SK-N-SH (cell line): ENCODE measurements at regions not wholly inside any gene's neighbourhood (a gene's known extent, or its start where the extent isn't known, plus 50 kb on each side); places are given as distances from the start of the nearest gene placed in this dataset.

Experiments used
- CTCF ChIA-PET: fragments of 300-600, 350-600 bp; formaldehyde crosslinking; extraction: SDS; loops from one replicate; lab custom pipeline; 2021; lab: Yijun Ruan, JAX
- POLR2A ChIA-PET: fragments of 350-600 bp; sonication (Branson Sonifier 250); formaldehyde crosslinking; extraction: SDS; loops from one replicate; lab custom pipeline; 2020; ENCODE audit warnings: antibody characterized with exemption, inconsistent platforms; lab: Yijun Ruan, JAX
- DNase-seq: peaks from one replicate; pipeline ENCODE4 v3.0.0; 2012
- H2AFZ ChIP-seq: fragments of 200-600 bp; sonication (generic); 2 replicates; pipeline ENCODE4 v1.8.1; 2016; ENCODE audit warnings: antibody characterized with exemption, mild to moderate bottlenecking, low read depth
- H3F3A ChIP-seq: fragments of 200-600 bp; sonication (generic); replicated peaks from 2 replicates; pipeline ENCODE3; 2016; ENCODE audit warnings: antibody characterized with exemption, mild to moderate bottlenecking; ENCODE audit not compliant: insufficient read depth
- H3K27ac ChIP-seq, 2 experiments: fragments of 200-500 bp in 1 of 2; fragments of 200-600 bp in 1 of 2; sonication (Bioruptor generic) in 1 of 2; sonication (generic), shearing (Covaris generic) in 1 of 2; 2 replicates each; pipeline versions ENCODE4 v1.5.1 to v1.6.1; 2014 to 2016; ENCODE audit warnings: low read depth in 2 of 2, inconsistent platforms in 1 of 2, low read length in 1 of 2, mild to moderate bottlenecking in 1 of 2, mixed read lengths in 1 of 2
- H3K27me3 ChIP-seq: fragments of 200-600 bp; sonication (generic), shearing (Covaris generic); 2 replicates; pipeline ENCODE4 v1.6.1; 2016; ENCODE audit warnings: mixed run types; ENCODE audit not compliant: insufficient read depth
- H3K36me3 ChIP-seq, 2 experiments: fragments of 200-500 bp in 1 of 2; fragments of 200-600 bp in 1 of 2; sonication (Bioruptor generic) in 1 of 2; sonication (generic) in 1 of 2; replicated peaks in 1 of 2; 2 replicates each; pipeline versions ENCODE3 to v1.5.1; 2014 to 2016; ENCODE audit warnings: low read length in 1 of 2, mild to moderate bottlenecking in 1 of 2; ENCODE audit not compliant: insufficient read depth in 2 of 2, control insufficient read depth in 1 of 2
- H3K4me1 ChIP-seq, 2 experiments: fragments of 200-500 bp in 1 of 2; fragments of 200-600 bp in 1 of 2; sonication (Bioruptor generic) in 1 of 2; sonication (generic), shearing (Covaris generic) in 1 of 2; 2 replicates each; pipeline versions ENCODE4 v1.5.1 to v1.6.1; 2014 to 2016; ENCODE audit warnings: low read depth in 1 of 2, low read length in 1 of 2, mixed run types in 1 of 2; ENCODE audit not compliant: insufficient read depth in 2 of 2, control insufficient read depth in 1 of 2
- H3K4me2 ChIP-seq: fragments of 200-600 bp; sonication (generic), shearing (Covaris generic); 2 replicates; pipeline ENCODE4 v1.6.1; 2017; ENCODE audit warnings: mixed run types
- H3K4me3 ChIP-seq, 2 experiments: fragments of 200-500 bp in 1 of 2; fragments of 200-600 bp in 1 of 2; sonication (Bioruptor generic) in 1 of 2; sonication (generic), shearing (Covaris generic) in 1 of 2; 2 replicates each; pipeline versions ENCODE4 v1.5.1 to v1.8.1; 2014 to 2016; ENCODE audit warnings: low read depth in 2 of 2, inconsistent platforms in 1 of 2, low read length in 1 of 2, mild to moderate bottlenecking in 1 of 2, mixed read lengths in 1 of 2, moderate library complexity in 1 of 2
- H3K79me2 ChIP-seq: fragments of 200-600 bp; sonication (generic); 2 replicates; pipeline ENCODE4 v1.8.1; 2017; ENCODE audit warnings: mild to moderate bottlenecking; ENCODE audit not compliant: insufficient read depth
- H3K9ac ChIP-seq: fragments of 200-600 bp; sonication (generic); 2 replicates; pipeline ENCODE4 v1.6.1; 2017; ENCODE audit warnings: mixed run types
- H3K9me2 ChIP-seq: fragments of 200-600 bp; sonication (generic); 2 replicates; pipeline ENCODE4 v1.6.1; 2017; ENCODE audit warnings: mixed run types
- H3K9me3 ChIP-seq: fragments of 200-600 bp; sonication (generic); 2 replicates; pipeline ENCODE4 v1.6.1; 2017; ENCODE audit warnings: mixed run types, mild to moderate bottlenecking, moderate library complexity
- H4K20me1 ChIP-seq: fragments of 200-600 bp; sonication (generic); 2 replicates; pipeline ENCODE4 v1.6.1; 2017; ENCODE audit warnings: mild to moderate bottlenecking, mixed run types; ENCODE audit not compliant: insufficient read depth
- CHD2 ChIP-seq: fragments of 150-350 bp; IDR thresholded peaks from 2 replicates; pipeline ENCODE4 v1.6.1; 2018; ENCODE audit warnings: low read length; ENCODE audit not compliant: partially characterized antibody
- ELF1 ChIP-seq: IDR thresholded peaks from 2 replicates; pipeline ENCODE4 v1.4.0; 2012
- EZH2phosphoT487 ChIP-seq: fragments of 200-600 bp; sonication (generic); IDR thresholded peaks from 2 replicates; pipeline ENCODE4 v1.6.1; 2017; ENCODE audit warnings: low read depth, mixed run types, mild to moderate bottlenecking, antibody characterized with exemption, moderate library complexity, borderline replicate concordance
- FOSL2 ChIP-seq: IDR thresholded peaks from 2 replicates; pipeline ENCODE4 v1.4.0; 2012; ENCODE audit warnings: low read depth, mild to moderate bottlenecking, moderate library complexity, borderline replicate concordance
- MAX ChIP-seq: IDR thresholded peaks from 2 replicates; pipeline ENCODE4 v1.4.0; 2012; ENCODE audit warnings: low read depth
- MEF2A ChIP-seq: IDR thresholded peaks from 2 replicates; pipeline ENCODE4 v1.4.0; 2012; ENCODE audit warnings: low read depth, borderline replicate concordance
- NFIC ChIP-seq: IDR thresholded peaks from 2 replicates; pipeline ENCODE4 v1.4.0; 2012; ENCODE audit warnings: borderline replicate concordance
- POLR2AphosphoS5 ChIP-seq: IDR thresholded peaks from 2 replicates; pipeline ENCODE4 v1.6.1; 2012; ENCODE audit warnings: low read depth, low read length
- RCOR1 ChIP-seq: fragments of 150-350 bp; IDR thresholded peaks from 2 replicates; pipeline ENCODE4 v1.6.1; 2017; ENCODE audit warnings: antibody characterized with exemption, low read length
- RFX5 ChIP-seq: IDR thresholded peaks from 2 replicates; pipeline ENCODE4 v1.6.1; 2012; ENCODE audit warnings: mild to moderate bottlenecking, improper control_type of control experiment, low read length
- SMC3 ChIP-seq: IDR thresholded peaks from 2 replicates; pipeline ENCODE4 v1.6.1; 2012; ENCODE audit warnings: low read depth, low read length, improper control_type of control experiment
- TAF1 ChIP-seq: IDR thresholded peaks from 2 replicates; pipeline ENCODE4 v1.6.1; 2012; ENCODE audit warnings: low read depth, mild to moderate bottlenecking, low read length, moderate library complexity, borderline replicate concordance
- TEAD4 ChIP-seq: IDR thresholded peaks from 2 replicates; pipeline ENCODE4 v1.4.0; 2012; ENCODE audit warnings: mild to moderate bottlenecking, borderline replicate concordance; ENCODE audit not compliant: insufficient read depth
- USF1 ChIP-seq: IDR thresholded peaks from 2 replicates; pipeline ENCODE4 v1.4.0; 2012; ENCODE audit warnings: low read depth, borderline replicate concordance
- YY1 ChIP-seq: IDR thresholded peaks from 2 replicates; pipeline ENCODE4 v1.4.0; 2012; ENCODE audit warnings: low read depth, mild to moderate bottlenecking
- WGBS: methylation state at CpG from one replicate; pipeline ENCODE4 v1.1.6; 2017; ENCODE audit warnings: low lambda C conversion rate; 5-methylcytosine and 5-hydroxymethylcytosine counted together

GRCh38 chr2:175732531-175732930 is 269.5 kb downstream of the LNPK start:
- no peaks in the 10 kb centered on the region for H3K9me3 ChIP-seq
- H3K4me2 ChIP-seq, result no peak overlapping the region
- 9% methylated on average over 2 of the region's 2 CpGs for WGBS
- no peaks in the 10 kb centered on the region for H3K9me2 ChIP-seq
- TF ChIP-seq TEAD4 (no peak), CHD2 (no peak)
- no peaks in the 10 kb centered on the region for H3K79me2 ChIP-seq
- no peak for DNase-seq
- H3K4me1 ChIP-seq, result no peaks in the 10 kb centered on the region
- H3F3A ChIP-seq, result no peaks in the 10 kb centered on the region
- H3K27me3 ChIP-seq, result no peaks in the 10 kb centered on the region; the same call in 1 of the 2 replicates
- H3K27ac ChIP-seq, result no peak overlapping the region
- no peak overlapping the region for H2AFZ ChIP-seq
- no peaks in the 10 kb centered on the region for H4K20me1 ChIP-seq
- H3K4me3 ChIP-seq, result no peak overlapping the region
- ChIA-PET CTCF (no interaction called here), POLR2A (no interaction called here)
- H3K36me3 ChIP-seq, result no peaks in the 10 kb centered on the region
- no peak overlapping the region for H3K9ac ChIP-seq

GRCh38 chr2:175730050-175730449 is 272.0 kb downstream of the LNPK start:
- WGBS, result 3% methylated on average over 4 of the region's 4 CpGs
- no peak for DNase-seq
- CTCF ChIA-PET, result no interaction called here

GRCh38 chr2:175729049-175729706 is 272.9 kb downstream of the LNPK start:
- CTCF ChIA-PET, result no interaction called here

More at GRCh38 chr2:175730050-175730449, 272.0 kb downstream of the LNPK start:
- H3K9me3 ChIP-seq, result no peaks in the 10 kb centered on the region
- H4K20me1 ChIP-seq, result no peaks in the 10 kb centered on the region
- no peak overlapping the region for H3K9ac ChIP-seq
- no peaks in the 10 kb centered on the region for H3K9me2 ChIP-seq
- H3K79me2 ChIP-seq, result no peaks in the 10 kb centered on the region
- no peak for TF ChIP-seq POLR2AphosphoS5
- no peak for TF ChIP-seq SMC3
- TF ChIP-seq FOSL2, result no peak
- TF ChIP-seq TAF1, result no peak
- TF ChIP-seq RCOR1, result no peak
- H3K36me3 ChIP-seq, result no peaks in the 10 kb centered on the region
- POLR2A ChIA-PET, result no interaction called here
- no peak overlapping the region for H3K4me2 ChIP-seq
- no peak overlapping the region for H3K27ac ChIP-seq
- H2AFZ ChIP-seq, result no peak overlapping the region
- H3K27me3 ChIP-seq, result no peaks in the 10 kb centered on the region; the same call in 1 of the 2 replicates
- no peaks in the 10 kb centered on the region for H3F3A ChIP-seq
- no peak overlapping the region for H3K4me3 ChIP-seq
- no peaks in the 10 kb centered on the region for H3K4me1 ChIP-seq

More at GRCh38 chr2:175729049-175729706, 272.9 kb downstream of the LNPK start:
- Histone ChIP-seq H3F3A (no peaks in the 10 kb centered on the region), H3K36me3 (no peaks in the 10 kb centered on the region), H3K9ac (no peak overlapping the region), H3K79me2 (no peaks in the 10 kb centered on the region), H3K27ac (no peak overlapping the region), H3K27me3 (no peaks in the 10 kb centered on the region; the same call in 1 of the 2 replicates), H4K20me1 (no peaks in the 10 kb centered on the region), H3K4me2 (no peak overlapping the region), H2AFZ (no peak overlapping the region), H3K4me3 (no peak overlapping the region), H3K9me3 (no peaks in the 10 kb centered on the region), H3K9me2 (no peaks in the 10 kb centered on the region), H3K4me1 (no peaks in the 10 kb centered on the region)
- 35% methylated on average over 4 of the region's 4 CpGs for WGBS
- POLR2A ChIA-PET, result no interaction called here
- no peak for TF ChIP-seq YY1
- TF ChIP-seq MEF2A, result no peak
- TF ChIP-seq ELF1, result no peak
- no peak for TF ChIP-seq EZH2phosphoT487
- no peak for TF ChIP-seq RFX5
- TF ChIP-seq NFIC, result no peak
- TF ChIP-seq TAF1, result no peak
- no peak for TF ChIP-seq CHD2
- no peak for TF ChIP-seq MAX
- TF ChIP-seq USF1, result no peak
- no peak for TF ChIP-seq SMC3
- no peak for DNase-seq
